ENCODE measurements at regions not wholly inside any gene's neighbourhood (a gene's known extent, or its start where the extent isn't known, plus 50 kb on each side); places are given as distances from the start of the nearest gene placed in this dataset.
A peak's percentile ranks its signal among the peaks of the same experiment; 100 is the strongest.

DNA sequence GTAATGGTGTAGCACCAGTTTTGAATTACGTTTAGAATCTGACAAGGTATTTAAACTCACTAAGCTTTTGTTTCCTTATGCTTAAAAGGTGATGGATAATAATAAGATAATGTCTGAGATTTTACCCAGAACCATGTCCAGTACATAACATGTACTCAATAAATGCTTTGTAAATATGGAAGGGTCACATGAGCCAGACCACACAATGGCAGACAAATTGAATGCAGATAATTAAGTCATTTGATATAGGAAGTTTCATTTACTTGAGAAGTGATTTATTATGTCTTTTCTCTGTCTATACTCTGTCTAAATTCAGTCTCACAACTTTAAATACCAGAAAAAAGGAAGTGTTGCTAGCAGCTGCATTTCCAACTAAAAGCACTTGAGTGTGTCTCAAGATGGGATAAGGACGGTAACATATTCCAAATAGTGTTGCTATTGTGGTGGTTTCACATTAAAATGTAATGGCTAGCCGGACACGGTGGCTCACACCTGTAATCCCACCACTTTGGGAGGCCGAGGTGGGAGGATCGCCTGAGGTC lies 52.5 kb upstream of the DHX40 start:
- DNase-seq: no peak
- no peak overlapping the region for H3K4me3 ChIP-seq (ENCODE audit: low read depth, low read length)
- no peaks in the 10 kb centered on the region for H3K27me3 ChIP-seq
- TF ChIP-seq, protein P1, sequence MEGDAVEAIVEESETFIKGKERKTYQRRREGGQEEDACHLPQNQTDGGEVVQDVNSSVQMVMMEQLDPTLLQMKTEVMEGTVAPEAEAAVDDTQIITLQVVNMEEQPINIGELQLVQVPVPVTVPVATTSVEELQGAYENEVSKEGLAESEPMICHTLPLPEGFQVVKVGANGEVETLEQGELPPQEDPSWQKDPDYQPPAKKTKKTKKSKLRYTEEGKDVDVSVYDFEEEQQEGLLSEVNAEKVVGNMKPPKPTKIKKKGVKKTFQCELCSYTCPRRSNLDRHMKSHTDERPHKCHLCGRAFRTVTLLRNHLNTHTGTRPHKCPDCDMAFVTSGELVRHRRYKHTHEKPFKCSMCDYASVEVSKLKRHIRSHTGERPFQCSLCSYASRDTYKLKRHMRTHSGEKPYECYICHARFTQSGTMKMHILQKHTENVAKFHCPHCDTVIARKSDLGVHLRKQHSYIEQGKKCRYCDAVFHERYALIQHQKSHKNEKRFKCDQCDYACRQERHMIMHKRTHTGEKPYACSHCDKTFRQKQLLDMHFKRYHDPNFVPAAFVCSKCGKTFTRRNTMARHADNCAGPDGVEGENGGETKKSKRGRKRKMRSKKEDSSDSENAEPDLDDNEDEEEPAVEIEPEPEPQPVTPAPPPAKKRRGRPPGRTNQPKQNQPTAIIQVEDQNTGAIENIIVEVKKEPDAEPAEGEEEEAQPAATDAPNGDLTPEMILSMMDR (IDR thresholded peaks at IDR 0.05; ENCODE audit: low read depth, low read length): no peak
- H3K9me3 ChIP-seq: no peaks in the 10 kb centered on the region
- H3K36me3 ChIP-seq: no peaks in the 10 kb centered on the region
- peaks cover 12% of the 10 kb centered on the region for H3K4me1 ChIP-seq

DNA sequence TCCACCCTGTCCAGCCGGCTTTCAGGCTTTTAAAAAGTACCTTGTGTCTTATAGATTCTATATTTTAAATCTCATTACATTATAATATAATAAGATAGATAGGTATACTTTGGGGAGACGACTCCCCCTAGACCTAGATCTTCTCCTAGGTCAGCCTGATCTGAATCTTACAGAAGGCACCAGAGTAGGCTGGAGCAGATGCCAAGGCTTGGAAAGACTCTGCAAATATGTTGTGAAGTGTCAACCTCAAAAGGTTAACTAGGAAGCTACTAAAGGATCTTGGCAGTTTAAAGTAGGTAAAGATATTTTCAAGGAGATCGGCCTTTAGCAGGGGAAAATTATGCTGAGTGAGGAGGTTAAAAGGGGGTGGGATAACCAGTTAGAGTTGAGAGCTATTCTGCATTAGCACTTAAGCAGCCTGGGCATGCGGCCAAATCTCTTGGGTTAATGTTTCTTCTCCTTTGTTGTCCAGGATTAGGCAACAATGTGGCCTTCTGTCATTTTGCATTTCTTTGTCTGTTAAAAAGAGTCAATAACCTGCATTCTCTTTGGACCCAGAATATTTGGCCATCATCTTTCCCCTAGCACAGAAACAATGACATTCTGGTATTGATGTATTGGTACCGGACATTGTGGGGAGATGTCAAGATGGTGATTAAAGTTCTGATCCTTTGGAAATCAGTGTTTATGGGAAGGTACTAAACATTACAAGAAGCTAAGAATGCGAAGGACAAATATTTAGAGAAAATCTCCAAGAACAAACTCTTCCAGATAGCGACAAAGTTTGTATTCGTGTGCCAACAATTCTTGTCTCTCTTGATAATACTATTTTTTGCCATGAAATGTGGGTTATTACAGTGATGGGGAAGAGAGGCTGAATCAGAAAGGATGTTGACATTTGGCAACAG lies 51.2 kb upstream of the DHX40 start:
- Histone ChIP-seq H3K4me3 (ENCODE audit: low read depth, low read length) (no peak overlapping the region), H3K36me3 (no peaks in the 10 kb centered on the region), H3K4me1 (peaks cover 12% of the 10 kb centered on the region), H3K27me3 (no peaks in the 10 kb centered on the region), H3K9me3 (no peaks in the 10 kb centered on the region)
- DNase-seq: peak; percentile 90
- TF ChIP-seq, protein P1 (IDR thresholded peaks at IDR 0.05; ENCODE audit: low read depth, low read length): no peak
